VCaP (cell line): ENCODE measurements at regions not wholly inside any gene's neighbourhood (a gene's known extent, or its start where the extent isn't known, plus 50 kb on each side); places are given as distances from the start of the nearest gene placed in this dataset.

Source experiments
- H3K27ac ChIP-seq: fragments of 450-650 bp; 2 replicates; pipeline ENCODE4 v1.5.1; 2017
- CTCF ChIP-seq: fragments of 450-650 bp; conservative IDR thresholded peaks from 2 replicates; pipeline ENCODE4 v1.5.1; 2017; ENCODE audit warnings: mild to moderate bottlenecking, moderate library complexity

DNA sequence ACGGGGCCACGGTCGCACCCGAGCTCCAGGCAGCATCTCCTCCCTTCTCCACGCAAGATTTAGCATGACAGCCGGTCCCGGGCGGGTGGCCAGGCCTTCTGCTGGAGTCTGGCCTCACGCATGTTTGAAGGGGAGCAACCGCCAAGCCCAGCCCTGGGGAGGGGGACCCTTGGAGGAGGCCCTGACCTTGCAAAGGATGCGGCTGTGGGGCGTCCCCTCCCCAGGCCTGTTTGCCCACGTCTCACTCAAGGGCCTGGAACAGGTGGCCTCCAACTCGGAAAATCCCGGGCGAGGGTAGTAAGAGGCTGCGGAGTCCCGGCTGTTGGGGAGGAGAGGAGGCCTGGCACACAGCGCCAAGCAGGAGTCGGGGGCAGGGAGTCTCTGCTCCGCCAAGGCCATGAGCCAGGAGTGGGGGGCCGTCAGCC, 50.6 kb upstream of the DPYSL4 start:
- H3K27ac ChIP-seq = no peak overlapping the region
- TF ChIP-seq CTCF = no peak

DNA sequence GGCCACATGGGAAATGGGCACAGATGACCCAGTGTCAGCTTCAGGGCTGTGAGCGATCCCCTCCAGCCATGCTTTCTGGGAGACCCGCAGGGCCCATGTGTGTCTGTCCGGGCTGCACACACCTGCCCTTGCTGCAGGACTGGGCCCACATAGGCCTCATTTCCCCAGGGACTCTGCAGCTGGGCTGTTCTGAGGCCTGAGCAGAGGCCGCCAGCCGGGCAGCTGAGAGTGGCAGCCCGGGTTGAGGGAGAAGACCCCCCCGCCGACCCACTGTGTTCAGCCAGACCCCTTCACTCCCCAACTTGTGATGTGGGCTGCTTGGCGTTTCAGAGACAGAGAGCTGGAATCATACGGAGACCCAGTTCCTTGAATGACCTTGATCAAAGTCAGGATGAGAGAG, 50.1 kb upstream of the DPYSL4 start:
- no peak for TF ChIP-seq CTCF
- no peak overlapping the region for H3K27ac ChIP-seq
